SW480 (cell line): ENCODE measurements at regions not wholly inside any gene's neighbourhood (a gene's known extent, or its start where the extent isn't known, plus 50 kb on each side); places are given as distances from the start of the nearest gene placed in this dataset.
A peak's percentile ranks its signal among the peaks of the same experiment; 100 is the strongest.
"Not testable (repeated sequence)": the region's sequence is repeated elsewhere in the genome, so short reads cannot be mapped to it uniquely, and the experiment has no call there.

Experiments used
- DNase-seq: peaks from one replicate; pipeline ENCODE4 v3.0.0-alpha.2; 2016; ENCODE audit warnings: low spot score

DNA sequence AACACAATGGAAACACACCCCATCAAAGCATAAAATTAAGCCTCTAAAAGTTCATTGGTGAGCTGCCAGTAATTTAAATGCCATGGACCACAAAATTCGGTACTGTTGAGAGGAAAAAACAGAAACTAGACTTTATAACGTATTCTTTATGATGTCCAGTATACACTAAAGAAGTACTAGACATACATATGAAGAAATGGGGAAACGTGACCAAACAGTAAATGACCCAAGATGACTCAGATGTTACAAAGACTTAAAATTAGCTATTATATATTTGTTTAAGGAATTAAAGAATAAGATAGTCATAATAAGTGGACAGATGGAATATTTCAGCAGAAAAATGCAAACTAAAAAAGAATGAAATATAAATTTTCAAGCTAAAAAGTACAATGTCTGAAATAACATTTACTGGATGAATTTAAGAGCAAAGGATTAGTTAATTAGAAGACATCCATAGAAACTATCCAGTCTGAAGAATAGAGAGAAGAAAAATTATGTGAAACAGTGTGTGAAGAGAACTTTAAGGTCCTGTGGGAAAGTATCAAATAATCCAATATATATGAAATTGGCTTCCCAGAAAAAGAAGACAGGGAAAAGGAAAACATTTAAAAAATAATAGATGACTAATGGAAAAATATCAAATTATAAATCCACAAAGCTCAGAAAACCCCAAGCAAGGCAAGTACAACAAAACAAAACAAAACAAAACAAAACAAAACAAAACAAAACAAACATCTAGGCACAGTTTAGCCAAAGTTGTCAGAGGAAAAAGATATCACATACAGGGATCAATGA, 69.4 kb downstream of the SAMD9 start:
- DNase-seq = no peak

DNA sequence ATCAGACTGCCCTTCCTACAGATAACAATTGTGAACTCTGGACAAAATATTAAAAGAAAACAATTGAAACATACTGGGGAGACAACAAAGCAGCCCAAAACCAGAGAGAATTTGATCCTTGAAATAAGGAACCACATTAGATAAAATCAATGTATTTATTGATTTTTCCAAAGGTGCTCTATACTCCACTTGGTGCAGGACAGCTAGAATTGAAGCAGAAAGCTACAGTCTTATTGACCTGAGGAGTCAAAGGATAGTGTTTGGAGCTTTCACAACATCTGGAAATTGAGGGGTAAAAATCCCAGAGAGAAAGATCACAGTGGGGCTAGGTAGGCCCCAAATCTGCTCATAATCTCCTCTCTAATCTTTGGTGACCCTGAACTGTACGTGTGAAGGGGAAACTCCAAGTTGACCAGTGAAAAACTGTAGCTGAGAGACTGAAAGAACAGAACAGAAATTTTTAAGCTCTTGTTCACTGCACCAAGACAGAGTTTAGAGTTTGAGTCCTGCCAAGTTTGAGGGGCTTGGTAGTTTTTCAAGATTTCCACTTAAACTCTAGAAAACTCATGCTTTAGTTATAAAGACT, 70.2 kb downstream of the SAMD9 start:
- DNase-seq = no peak

DNA sequence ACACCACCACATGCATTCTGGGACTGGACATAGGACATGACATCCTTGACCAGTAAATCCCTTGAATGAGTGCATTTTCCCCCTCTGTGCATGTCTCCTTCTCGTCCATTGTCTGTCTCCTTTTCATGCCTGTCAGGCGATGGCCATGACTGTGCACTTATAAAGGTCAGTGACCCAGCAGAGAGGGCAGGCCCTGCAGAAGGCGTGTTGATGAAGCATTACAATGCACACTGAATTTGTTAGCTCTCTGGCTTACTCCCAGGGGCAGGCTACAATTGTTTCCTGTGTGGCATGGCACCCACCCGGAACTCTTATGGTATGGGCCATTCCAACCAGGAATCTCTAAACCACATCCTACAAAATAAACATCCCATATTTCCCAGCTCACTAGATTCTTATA, 71.1 kb downstream of the SAMD9 start:
- peak; percentile 27 for DNase-seq

DNA sequence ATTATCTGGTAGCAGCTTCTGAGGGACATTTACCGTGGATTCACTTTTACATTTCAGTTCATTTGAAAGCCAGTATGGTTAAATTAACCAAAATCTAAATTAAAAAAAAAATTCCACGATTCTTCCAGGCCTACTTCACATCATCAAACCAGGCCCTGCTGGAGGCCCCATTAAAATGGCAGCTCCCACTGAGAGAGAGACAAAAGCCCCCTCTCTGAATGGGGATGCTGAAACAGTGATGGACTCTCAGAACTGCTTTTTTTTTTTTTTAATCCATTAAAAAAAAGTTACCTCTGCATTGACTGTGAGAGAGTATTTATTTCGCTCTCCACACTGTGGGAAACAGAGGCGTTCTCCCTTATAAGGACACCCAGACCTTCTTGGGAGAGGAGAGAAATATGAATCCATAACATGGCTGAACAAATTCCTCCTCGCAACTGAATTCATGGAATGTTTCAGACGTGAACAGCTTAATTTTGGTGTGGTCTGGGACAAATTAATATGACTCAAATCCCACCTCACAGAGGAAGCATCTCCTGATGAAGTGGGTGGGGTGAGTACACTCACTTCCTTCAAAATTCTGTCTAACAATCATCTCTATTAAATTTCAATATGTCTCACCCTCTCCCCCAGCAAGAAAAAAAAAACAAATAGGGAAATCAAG, 73.5 kb downstream of the SAMD9 start:
- no peak for DNase-seq

DNA sequence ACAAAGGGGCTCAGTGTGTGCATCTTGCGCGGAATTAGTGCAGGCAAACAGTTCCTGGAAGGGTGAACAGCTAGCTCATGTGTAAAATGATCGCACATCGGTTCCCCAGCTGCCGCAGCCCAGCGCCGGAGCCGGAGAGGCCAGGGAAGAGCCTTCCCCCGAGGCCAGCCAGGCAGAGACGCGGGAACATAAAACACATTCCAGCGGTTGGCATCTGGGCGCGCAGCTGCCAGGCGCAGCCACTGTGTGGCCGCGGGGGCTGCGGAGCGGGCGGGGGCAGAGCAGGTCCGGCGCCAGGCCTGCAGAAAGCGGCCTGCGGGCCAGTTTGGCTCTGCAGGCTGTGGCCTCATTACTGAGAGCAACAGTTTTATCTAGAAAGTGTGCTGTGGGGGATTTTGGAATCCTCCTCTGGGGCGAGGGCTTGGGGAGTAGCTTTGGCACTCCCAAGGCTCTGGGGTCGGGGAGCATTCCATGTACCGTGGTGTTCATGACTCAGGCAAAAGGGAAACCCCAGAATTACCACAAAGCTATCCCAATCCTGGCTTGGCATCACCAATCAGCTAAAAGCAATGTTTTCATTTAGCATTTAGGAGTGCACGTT, 74.3 kb downstream of the SAMD9 start:
- DNase-seq = no peak

DNA sequence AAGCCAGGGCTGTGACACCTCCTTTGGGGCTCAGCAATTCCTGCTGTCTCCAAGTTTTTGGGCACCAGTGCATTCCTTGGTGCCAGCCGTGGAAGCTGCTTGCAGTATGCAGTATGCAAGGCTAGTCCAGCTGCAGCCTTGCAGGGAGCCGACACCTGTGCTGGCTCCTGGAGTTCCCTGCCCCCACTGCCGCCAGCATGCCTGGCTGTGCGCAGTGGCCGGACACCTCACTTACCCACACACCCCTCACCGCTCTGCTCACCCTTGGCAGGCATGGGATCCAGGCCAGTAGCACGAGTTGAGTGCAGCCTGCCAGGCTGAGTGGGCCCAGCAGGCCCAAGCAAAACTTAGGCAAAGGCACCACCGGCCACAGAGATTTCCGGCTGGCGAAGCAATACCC, 77.4 kb downstream of the SAMD9 start:
- DNase-seq = no peak

DNA sequence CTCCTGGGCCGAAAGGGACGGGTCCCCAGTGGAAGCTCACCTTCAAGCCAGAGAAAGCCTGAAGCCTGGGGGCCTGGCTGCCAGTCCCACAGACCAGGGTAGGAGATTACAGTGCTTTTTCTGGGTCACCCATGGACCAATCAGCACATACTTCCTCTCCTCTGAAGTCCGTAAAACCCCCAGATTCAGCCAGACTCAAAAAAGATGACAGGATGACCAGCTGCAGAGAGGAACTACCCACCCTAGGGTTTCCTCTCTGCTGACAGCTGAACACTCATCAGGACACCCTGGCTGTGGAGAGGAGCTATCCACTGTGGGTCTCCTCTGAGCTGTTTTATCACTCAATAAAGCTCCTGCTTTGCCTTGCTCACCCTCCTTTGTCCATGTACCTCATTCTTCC, 78.0 kb downstream of the SAMD9 start:
- DNase-seq = no peak

DNA sequence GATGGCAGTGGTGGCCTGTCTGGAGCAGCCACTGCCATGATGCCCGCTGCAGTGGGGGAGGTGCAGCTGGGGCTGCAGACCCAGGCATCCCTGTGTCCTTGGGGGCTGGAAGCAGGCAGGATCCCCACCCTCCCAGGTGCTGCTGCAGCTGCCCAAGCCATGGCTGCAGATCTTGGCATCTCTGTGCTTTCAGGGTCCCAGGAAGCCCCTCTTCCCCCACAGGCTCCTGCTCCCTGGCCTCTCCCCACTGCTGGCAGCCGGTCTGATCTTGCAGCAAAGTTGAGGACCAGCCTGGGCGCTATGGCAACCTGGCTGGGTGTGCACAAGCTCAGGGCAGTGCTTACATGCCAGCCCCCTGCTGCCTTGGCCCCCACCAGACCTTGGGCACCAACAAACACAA, 78.5 kb downstream of the SAMD9 start:
- DNase-seq = no peak

DNA sequence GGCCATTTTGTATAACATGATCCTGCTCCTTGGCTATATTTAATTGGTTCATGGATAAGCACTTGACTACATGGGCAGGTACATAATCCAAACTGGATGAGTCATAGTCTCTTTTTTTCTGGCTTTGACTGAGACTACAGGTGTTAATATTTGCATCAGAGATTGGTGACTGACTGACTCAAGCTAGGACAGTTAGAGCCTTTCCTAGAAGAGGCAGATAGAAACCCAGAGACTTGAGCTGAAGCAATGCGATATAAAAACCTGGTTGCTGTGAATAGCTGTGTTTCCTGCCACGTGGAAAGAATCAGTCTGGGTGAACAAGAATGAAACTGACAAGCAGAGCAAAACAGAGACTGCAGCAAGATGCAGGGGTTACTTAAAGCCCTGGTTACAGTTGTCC, 81.0 kb downstream of the SAMD9 start:
- peak; percentile 69 for DNase-seq

DNA sequence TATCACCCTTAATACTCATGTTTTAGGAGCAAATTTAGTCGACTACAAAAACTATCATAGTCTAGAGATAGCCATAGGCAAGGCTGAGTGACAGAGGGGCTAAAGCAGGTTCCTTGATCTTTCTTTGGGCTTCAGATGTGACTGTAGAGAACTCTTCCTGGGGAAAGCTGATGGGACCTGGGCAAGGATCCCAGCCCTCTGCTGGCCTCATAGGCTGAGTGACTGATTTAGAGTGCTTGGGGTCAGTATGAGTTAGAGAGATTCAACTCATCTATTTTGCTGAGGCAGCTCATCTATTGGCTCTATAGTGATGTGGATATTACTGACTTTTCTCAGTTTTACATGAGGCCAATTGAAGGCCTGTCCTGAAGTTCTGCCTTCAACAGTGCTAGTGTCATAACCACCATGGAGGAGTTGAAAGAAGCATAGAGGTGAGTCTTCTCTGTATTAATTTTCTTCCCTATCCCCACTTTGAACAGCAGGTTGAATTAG, 81.6 kb downstream of the SAMD9 start:
- no peak for DNase-seq

DNA sequence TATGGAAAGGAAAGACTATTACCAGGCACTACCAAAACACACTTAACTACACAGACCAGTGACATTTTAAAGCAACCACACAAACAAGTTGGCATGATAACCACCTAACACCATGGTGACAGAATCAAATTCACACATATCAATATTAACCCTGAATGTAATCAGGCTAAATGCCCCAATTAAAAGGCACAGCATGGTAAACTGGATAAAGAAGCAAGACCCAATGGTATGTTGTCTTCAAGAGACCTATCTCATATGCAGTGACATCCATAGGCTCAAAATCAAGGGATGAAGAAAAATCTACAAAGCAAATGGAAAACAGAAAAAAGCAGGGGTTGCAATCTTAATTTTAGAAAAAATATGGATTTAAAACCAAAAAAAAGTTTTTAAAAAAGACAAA, 86.0 kb downstream of the SAMD9 start:
- no peak for DNase-seq

DNA sequence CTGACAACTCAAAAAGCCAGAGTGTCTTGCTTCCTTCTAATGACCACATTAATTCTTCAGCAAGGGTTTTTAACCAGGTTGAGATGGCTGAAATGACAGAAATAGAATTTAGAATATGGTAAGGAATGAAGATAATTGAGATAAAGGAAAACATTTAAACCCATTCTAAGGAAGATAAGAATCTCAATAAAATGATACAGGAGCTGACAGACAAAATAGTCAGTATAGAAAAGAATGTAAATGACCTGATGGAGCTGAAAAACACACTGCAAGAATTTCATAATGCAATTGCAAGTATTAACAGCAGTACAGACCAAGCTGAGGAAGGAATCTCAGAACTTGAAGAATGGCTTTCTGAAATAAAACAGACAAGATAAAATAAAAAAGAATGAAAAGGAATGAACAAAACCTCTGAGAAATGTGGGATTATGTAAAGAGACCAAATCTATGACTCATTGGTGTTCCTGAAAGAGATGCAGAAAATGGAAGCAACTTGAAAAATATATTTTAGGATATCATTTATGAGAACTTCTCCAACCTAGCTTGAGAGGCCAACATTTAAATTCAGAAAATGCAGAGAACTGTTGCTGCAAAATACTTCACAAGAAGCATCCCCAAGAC, 87.1 kb downstream of the SAMD9 start:
- DNase-seq = no peak

DNA sequence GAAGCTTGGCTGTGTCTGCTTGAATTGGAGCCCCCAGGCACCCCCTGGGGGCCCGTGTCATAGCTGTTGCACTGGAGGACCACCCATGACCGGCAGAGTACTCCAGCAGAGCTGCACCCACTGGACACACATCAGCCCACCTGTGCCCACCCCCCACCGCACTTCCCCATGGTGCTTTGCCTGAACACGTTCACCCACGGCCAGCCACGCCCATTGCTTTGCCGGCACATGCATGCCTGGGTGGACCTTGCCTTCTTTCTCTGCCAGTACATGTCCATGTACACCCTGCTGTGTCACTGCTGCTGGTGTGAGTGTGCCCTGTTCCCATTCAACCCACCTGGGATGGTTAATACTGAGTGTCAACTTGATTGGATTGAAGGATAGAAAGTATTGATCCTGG, 88.7 kb downstream of the SAMD9 start:
- DNase-seq = no peak

DNA sequence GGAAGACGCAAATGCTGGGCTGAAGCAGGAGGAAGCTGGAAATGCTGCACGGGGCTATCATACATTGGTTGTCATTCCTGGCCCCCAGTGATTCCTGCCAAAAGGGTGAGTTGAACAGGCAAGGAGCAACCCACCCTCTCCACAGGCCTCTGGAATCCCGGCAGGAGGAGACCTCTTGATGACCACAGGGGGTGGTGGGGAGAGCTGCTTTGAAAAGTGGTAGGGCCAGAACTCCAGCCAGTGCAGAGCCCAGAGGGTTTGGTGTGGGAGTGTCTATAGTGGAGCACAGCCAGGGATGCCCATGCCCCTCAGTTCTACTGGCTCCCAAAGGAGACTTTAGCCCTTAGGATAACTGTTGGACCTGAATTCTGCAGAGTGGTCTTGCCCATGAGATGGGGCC, 89.2 kb downstream of the SAMD9 start:
- no peak for DNase-seq

DNA sequence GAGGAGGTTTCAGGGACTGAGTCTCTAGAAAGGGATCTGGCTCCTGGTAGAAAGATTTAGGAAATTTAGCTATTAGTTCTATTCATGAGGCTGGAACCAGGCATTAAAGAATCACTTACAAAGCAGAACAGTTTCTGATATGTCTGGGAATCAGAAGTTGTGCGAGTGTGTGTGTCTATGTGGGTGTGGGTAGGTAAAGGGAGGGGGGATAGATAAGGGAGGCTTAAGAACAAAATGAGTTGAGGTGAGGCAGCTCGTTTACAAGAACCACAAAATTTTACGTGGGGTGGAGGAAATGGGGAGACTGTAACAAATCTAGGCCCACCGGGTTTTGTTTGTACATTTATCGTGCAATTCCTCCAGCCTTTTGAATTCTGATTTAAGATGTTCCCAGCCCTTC, 90.7 kb downstream of the SAMD9 start:
- DNase-seq = no peak

DNA sequence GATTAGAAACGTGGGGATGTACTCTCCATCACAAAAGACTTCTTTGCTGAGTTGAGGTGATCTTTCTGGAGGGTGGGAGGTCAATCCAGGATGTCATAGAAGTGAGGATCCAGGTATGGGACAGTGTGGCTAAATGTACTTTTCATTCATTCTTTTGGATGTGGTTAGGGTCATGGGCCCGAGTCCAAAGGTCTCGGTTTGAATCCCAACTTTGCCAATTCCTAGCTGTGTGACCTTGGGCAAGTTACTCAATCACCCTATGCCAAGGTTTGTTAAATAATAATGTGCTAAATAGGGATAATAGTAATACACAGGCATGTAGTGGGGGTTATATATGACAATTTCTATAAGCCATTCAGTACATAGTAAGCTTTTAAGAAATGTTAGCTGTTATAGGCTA, 91.4 kb downstream of the SAMD9 start:
- no peak for DNase-seq

DNA sequence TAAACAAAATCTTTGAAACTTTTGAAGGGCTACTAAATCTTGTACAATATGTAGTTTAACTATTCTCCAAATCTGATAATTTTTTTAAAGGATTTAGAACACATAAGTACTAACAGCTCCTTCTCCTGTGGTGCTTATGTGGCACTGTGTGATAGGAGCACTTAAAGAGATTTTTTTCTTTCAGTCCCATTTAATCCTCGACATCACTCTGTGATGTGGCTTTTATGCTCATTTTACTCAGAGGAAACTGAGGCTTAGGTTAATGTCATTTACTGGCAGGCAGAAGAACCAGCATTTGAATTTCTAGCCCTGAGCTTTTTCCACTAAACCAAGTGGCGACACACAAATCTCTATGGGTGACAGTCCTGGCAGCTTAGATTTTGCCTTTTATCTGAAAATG, 92.4 kb downstream of the SAMD9 start:
- no peak for DNase-seq

DNA sequence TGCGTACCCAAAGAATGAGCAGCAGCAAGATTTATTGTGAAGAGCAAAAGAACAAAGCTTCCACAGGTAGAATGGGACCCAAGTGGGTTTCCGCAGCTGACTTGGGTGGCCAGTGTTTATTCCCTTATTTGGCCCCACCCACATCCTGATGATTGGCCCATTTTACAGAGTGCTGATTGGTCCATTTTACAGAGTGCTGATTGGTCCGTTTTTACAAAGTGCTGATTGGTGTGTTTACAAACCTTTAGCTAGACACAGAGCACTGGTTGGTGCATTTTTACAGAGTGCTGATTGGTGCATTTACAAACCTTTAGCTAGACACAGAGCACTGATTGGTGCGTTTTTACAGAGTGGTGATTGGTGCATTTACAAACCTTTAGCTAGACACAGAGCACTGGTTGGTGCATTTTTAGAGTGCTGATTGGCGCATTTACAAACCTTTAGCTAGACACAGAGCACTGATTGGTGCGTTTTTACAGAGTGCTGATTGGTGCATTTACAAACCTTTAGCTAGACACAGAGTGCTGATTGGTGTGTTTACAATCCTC, 94.8 kb downstream of the SAMD9 start:
- DNase-seq = not testable (repeated sequence)

DNA sequence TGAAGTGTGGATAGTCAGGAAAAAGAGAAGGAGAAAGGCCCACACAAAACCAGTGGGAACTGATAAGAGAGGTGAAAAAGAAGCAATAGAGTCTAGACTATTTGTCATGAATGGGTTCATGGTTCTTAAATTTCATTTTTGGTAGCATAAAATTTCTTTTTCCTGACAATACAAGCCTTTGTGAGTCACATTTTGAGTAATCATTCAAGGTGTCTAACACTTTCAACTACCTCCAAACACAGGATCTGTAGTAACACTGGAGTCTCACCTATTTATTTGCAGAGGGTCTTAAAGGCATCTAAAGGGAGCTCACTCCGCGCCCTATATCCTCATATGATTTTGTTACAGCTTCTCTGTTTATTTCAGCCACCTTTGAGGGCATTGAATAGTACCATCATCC, 96.0 kb downstream of the SAMD9 start:
- no peak for DNase-seq

DNA sequence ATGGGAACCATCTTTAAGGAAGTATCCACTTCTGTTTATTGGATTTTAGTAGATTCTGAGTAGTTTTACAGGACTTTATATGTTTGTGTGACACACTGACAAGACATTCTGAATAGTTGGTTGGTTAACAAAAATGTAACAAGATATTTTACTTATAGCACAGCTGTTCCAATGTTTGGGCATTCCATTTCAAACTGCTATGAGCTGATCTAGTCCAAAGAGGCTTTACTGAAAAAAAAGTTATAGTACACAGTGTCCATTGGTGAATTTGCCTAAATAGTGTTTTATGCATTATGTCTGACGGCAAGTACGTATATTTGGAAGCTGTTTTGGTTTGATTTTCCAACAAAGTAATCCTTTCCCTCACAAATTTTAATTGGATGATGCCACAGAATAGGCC, 99.1 kb downstream of the SAMD9 start:
- no peak for DNase-seq

DNA sequence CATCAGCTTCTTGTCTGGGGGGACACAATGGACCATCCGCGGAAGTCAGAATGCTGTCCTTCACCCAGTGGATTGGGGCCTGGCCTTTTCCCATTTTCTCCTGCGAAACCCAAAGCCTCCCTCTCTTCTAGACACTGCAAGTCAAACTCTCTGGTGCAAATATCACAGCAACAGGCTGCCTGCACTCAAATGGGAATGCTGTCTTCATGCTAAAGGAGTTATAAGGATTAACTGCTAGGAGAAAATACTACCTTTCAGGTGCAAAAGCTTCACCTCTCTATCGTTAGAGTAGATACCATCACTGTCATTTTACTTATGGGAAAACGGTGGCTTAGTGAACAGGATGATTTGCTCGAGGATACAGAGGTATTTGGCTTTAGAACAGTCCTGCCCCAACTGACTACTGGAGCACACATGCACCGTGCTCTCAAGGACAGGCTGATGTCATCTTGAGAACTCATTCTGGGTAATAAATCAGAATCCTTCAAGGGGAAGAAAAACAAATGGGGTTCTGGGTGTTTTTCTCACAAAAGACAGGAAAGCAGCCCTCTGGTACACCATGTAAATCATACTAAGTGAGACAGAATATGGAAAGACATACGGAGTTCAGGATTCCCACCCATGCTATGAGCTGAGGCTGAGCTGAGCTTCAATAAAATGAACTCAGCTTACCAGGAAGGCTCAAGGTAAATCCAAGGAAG, 100.9 kb downstream of the SAMD9 start:
- DNase-seq = no peak
